ENCODE measurements at regions not wholly inside any gene's neighbourhood (a gene's known extent, or its start where the extent isn't known, plus 50 kb on each side); places are given as distances from the start of the nearest gene placed in this dataset.

GRCh38 chr7:130881091-130881798 lies 147.2 kb upstream of the KLF14 start:
- DNase-seq = no peak

GRCh38 chr7:130881799-130882141 lies 147.8 kb upstream of the KLF14 start:
- no peak for DNase-seq

GRCh38 chr7:130882396-130882795 lies 148.4 kb upstream of the KLF14 start:
- no peak for DNase-seq

GRCh38 chr7:130883928-130884327 lies 149.9 kb upstream of the KLF14 start:
- no peak for DNase-seq

GRCh38 chr7:130884437-130885417 lies 150.7 kb upstream of the KLF14 start:
- peak; percentile 39 for DNase-seq

GRCh38 chr7:130886438-130887135 lies 152.6 kb upstream of the KLF14 start:
- no peak for DNase-seq

GRCh38 chr7:130887182-130887956 lies 153.4 kb upstream of the KLF14 start:
- DNase-seq = peak; percentile 92

GRCh38 chr7:130887957-130888371 lies 154.0 kb upstream of the KLF14 start:
- DNase-seq = peak; percentile 70

GRCh38 chr7:130888468-130888867 lies 154.5 kb upstream of the KLF14 start:
- DNase-seq = no peak

- DNase-seq = no peak
Measured at GRCh38 chr7:130890176-130891020, 156.4 kb upstream of the KLF14 start.

GRCh38 chr7:130891254-130892094 lies 157.5 kb upstream of the KLF14 start:
- peak; percentile 94 for DNase-seq

GRCh38 chr7:130893441-130893894 lies 159.5 kb upstream of the KLF14 start:
- DNase-seq = peak; percentile 63

- peak; percentile 68 for DNase-seq
Measured at GRCh38 chr7:130894146-130894908, 160.3 kb upstream of the KLF14 start.

- no peak for DNase-seq
Measured at GRCh38 chr7:130894909-130895750, 161.1 kb upstream of the KLF14 start.

GRCh38 chr7:130896051-130896881 lies 162.3 kb upstream of the KLF14 start:
- peak; percentile 57 for DNase-seq

GRCh38 chr7:130896898-130897514 lies 163.0 kb upstream of the KLF14 start:
- peak; percentile 87 for DNase-seq
